Fibroblast of mammary gland (primary cell): ENCODE measurements at regions not wholly inside any gene's neighbourhood (a gene's known extent, or its start where the extent isn't known, plus 50 kb on each side); places are given as distances from the start of the nearest gene placed in this dataset.

Experiments
- DNase-seq: peaks from one replicate; pipeline ENCODE4 v3.0.0-alpha.2; 2010; ENCODE audit warnings: low read depth
- H3K4me3 ChIP-seq: 2 replicates; pipeline ENCODE4 v1.5.1; 2011; ENCODE audit warnings: low read depth, mild to moderate bottlenecking, low read length, moderate library complexity; ENCODE audit not compliant: control insufficient read depth
- CTCF ChIP-seq: conservative IDR thresholded peaks from 2 replicates; pipeline ENCODE4 v1.5.1; 2011; ENCODE audit warnings: low read depth, low read length, inconsistent platforms; ENCODE audit not compliant: control insufficient read depth, insufficient read depth

GRCh38 chr6:165804331-165805066 is 141.5 kb upstream of the PDE10A start:
- no peak for TF ChIP-seq CTCF
- H3K4me3 ChIP-seq, result no peak overlapping the region
- DNase-seq, result peak; percentile 19

GRCh38 chr6:165800337-165800736 is 137.3 kb upstream of the PDE10A start:
- no peak for TF ChIP-seq CTCF
- peak; percentile 31 for DNase-seq
- H3K4me3 ChIP-seq, result no peak overlapping the region

- H3K4me3 ChIP-seq, result no peak overlapping the region
- TF ChIP-seq CTCF, result no peak
- peak; percentile 75 for DNase-seq
Measured at GRCh38 chr6:165799391-165800153, 136.5 kb upstream of the PDE10A start.

- no peak for DNase-seq
- TF ChIP-seq CTCF, result no peak
- no peak overlapping the region for H3K4me3 ChIP-seq
Measured at GRCh38 chr6:165798991-165799390, 135.9 kb upstream of the PDE10A start.

- H3K4me3 ChIP-seq, result no peak overlapping the region
- no peak for TF ChIP-seq CTCF
- DNase-seq, result no peak
Measured at GRCh38 chr6:165794179-165794601, 131.1 kb upstream of the PDE10A start.

- no peak overlapping the region for H3K4me3 ChIP-seq
- DNase-seq, result no peak
- no peak for TF ChIP-seq CTCF
Measured at GRCh38 chr6:165793287-165793825, 130.3 kb upstream of the PDE10A start.
